K562 (cell line): ENCODE measurements at regions not wholly inside any gene's neighbourhood (a gene's known extent, or its start where the extent isn't known, plus 50 kb on each side); places are given as distances from the start of the nearest gene placed in this dataset.
"Not testable (repeated sequence)": the region's sequence is repeated elsewhere in the genome, so short reads cannot be mapped to it uniquely, and the experiment has no call there.

Experiments
- CBFA2T3 ChIP-seq: fragments of 450-650 bp; IDR thresholded peaks from 2 replicates; pipeline ENCODE4 v1.6.1; 2017
- GABPB1 ChIP-seq: sonication (generic); formaldehyde crosslinking; IDR thresholded peaks from 2 replicates; pipeline ENCODE4 v1.8.0; 2022; ENCODE audit warnings: mild to moderate bottlenecking, missing genetic modification reagents
- POLR2AphosphoS5 ChIP-seq: IDR thresholded peaks from 2 replicates; pipeline ENCODE4 v1.6.1; 2011; ENCODE audit warnings: mild to moderate bottlenecking, low read depth, low read length, moderate library complexity; ENCODE audit not compliant: control insufficient read depth, insufficient read depth
- TOE1 ChIP-seq, 2 experiments: fragments of 450-650 bp in 1 of 2; sonication (generic) in 1 of 2; formaldehyde crosslinking in 1 of 2; IDR thresholded peaks; 2 replicates each; pipeline versions ENCODE4 v1.7.1 to v1.8.0; 2016 to 2022; ENCODE audit warnings: borderline replicate concordance in 2 of 2, mild to moderate bottlenecking in 2 of 2, antibody characterized with exemption in 1 of 2, inconsistent platforms in 1 of 2, low read depth in 1 of 2, missing genetic modification reagents in 1 of 2, moderate library complexity in 1 of 2
- ZFP30 ChIP-seq: fragments of 250-450 bp; sonication (Bioruptor Pico); IDR thresholded peaks from 2 replicates; pipeline ENCODE4 v1.8.0; 2022; ENCODE audit warnings: moderate library complexity, mild to moderate bottlenecking, inconsistent platforms, borderline replicate concordance

DNA sequence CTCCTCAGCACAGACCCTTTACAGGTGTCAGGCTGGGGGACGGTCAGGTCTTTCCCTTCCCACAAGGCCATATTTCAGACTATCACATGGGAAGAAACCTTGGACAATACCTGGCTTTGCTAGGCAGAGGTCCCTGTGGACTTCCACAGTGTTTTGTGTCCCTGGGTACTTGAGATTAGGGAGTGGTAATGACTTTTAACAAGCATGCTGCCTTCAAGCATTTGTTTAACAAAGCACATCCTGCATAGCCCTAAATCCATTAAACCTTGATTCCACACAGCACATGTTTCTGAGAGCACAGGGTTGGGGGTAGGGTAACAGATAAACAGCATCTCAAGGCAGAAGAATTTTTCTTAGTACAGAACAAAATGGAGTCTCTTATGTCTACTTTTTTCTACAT lies 451.2 kb downstream of the PLOD2 start:
- not testable (repeated sequence) for TF ChIP-seq ZFP30 (CRISPR knock-in tag); GABPB1 (CRISPR knock-in tag); TOE1 (IDR thresholded peaks at IDR 0.05; ENCODE audit: borderline replicate concordance); TOE1 (CRISPR knock-in tag; IDR thresholded peaks at IDR 0.05; ENCODE audit: borderline replicate concordance, low read depth); CBFA2T3; POLR2AphosphoS5
